Fibroblast of mammary gland (primary cell): ENCODE measurements at regions not wholly inside any gene's neighbourhood (a gene's known extent, or its start where the extent isn't known, plus 50 kb on each side); places are given as distances from the start of the nearest gene placed in this dataset.

Experiments used
- DNase-seq: peaks from one replicate; pipeline ENCODE4 v3.0.0-alpha.2; 2010; ENCODE audit warnings: low read depth
- H3K4me3 ChIP-seq: 2 replicates; pipeline ENCODE4 v1.5.1; 2011; ENCODE audit warnings: low read depth, mild to moderate bottlenecking, low read length, moderate library complexity; ENCODE audit not compliant: control insufficient read depth
- CTCF ChIP-seq: conservative IDR thresholded peaks from 2 replicates; pipeline ENCODE4 v1.5.1; 2011; ENCODE audit warnings: low read depth, low read length, inconsistent platforms; ENCODE audit not compliant: control insufficient read depth, insufficient read depth

- H3K4me3 ChIP-seq, result no peak overlapping the region
- TF ChIP-seq CTCF, result no peak
- no peak for DNase-seq
Measured at GRCh38 chr4:178070163-178070562, 627.9 kb upstream of the AGA start.

DNA sequence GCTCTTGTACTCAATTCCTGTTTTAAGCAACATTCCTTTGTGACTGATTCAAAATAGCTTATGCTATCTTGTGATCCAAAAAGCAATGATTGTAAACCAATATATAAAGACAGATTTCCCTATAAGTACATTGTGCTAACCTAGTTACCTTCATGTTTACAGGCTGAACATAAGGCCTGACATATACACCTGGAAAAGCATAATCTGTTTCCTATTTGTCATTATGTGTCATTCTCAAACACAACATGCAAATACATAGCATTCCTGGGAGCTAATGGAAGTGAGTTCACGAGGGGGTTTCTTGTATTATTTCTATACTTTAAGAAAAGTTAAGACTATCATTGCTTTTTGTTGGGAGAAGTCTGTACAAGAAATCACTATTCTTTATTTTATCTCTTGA lies 638.1 kb upstream of the AGA start:
- no peak for DNase-seq
- no peak for TF ChIP-seq CTCF
- no peak overlapping the region for H3K4me3 ChIP-seq

- no peak for DNase-seq
- TF ChIP-seq CTCF, result no peak
- H3K4me3 ChIP-seq, result no peak overlapping the region
Measured at GRCh38 chr4:178081176-178081575, 638.9 kb upstream of the AGA start.

GRCh38 chr4:178081896-178082295 lies 639.7 kb upstream of the AGA start:
- no peak overlapping the region for H3K4me3 ChIP-seq
- DNase-seq, result no peak
- no peak for TF ChIP-seq CTCF

- DNase-seq, result no peak
- no peak for TF ChIP-seq CTCF
- no peak overlapping the region for H3K4me3 ChIP-seq
Measured at GRCh38 chr4:178082906-178083305, 640.7 kb upstream of the AGA start.

DNA sequence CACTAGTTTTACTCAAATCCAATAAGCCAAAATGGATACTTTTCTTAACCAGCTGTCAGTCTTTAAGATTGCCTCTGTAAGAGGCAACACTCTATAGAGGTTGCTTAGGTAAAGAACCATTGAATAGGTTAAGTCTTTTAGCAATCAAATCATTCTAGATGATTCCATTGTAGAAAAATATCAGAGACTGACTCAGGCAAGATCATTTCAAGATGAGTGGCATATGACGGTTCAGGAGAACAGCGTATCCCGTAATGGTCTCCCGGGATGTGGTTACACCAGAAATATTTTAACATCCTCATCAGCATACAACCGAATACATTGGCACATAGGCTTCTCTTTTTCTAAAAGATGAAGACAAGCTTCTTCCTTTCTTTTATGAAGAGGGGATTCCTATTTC lies 641.7 kb upstream of the AGA start:
- no peak overlapping the region for H3K4me3 ChIP-seq
- TF ChIP-seq CTCF, result no peak

DNA sequence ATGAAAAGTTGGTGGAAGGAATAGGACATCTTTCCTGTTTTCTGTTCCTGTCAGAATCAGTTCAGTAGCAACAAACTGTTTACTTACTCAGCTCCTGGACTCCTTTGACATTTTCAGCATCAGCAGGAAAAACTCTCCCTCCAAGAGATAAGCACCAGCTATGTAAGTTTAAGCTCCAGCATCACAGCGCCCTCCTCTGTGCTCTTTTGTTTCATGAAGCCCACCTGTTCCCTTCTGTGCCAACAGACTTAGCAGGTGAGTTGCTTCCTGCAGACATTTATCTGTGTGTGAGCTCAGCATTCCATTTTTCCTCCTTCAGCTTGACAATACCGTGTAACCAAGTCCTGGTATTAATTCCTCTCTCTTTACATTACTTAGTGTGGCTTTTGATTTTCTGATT lies 644.1 kb upstream of the AGA start:
- no peak overlapping the region for H3K4me3 ChIP-seq
- no peak for DNase-seq
- no peak for TF ChIP-seq CTCF

More for the DNA sequence above, 641.7 kb upstream of the AGA start:
- DNase-seq, result no peak
